ENCODE measurements at regions not wholly inside any gene's neighbourhood (a gene's known extent, or its start where the extent isn't known, plus 50 kb on each side); places are given as distances from the start of the nearest gene placed in this dataset.

- no peak overlapping the region for H3K4me3 ChIP-seq (ENCODE audit: low read length)
- TF ChIP-seq, protein P1, sequence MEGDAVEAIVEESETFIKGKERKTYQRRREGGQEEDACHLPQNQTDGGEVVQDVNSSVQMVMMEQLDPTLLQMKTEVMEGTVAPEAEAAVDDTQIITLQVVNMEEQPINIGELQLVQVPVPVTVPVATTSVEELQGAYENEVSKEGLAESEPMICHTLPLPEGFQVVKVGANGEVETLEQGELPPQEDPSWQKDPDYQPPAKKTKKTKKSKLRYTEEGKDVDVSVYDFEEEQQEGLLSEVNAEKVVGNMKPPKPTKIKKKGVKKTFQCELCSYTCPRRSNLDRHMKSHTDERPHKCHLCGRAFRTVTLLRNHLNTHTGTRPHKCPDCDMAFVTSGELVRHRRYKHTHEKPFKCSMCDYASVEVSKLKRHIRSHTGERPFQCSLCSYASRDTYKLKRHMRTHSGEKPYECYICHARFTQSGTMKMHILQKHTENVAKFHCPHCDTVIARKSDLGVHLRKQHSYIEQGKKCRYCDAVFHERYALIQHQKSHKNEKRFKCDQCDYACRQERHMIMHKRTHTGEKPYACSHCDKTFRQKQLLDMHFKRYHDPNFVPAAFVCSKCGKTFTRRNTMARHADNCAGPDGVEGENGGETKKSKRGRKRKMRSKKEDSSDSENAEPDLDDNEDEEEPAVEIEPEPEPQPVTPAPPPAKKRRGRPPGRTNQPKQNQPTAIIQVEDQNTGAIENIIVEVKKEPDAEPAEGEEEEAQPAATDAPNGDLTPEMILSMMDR (IDR thresholded peaks at IDR 0.05; ENCODE audit: insufficient read depth, low read depth, low read length, missing control alignments), result no peak
- DNase-seq (ENCODE audit: low read depth), result no peak
Observed at GRCh38 chr15:70280781-70281180, 183.1 kb upstream of the TLE3 start.

GRCh38 chr15:70279096-70279495, 181.4 kb upstream of the TLE3 start:
- no peak for DNase-seq (ENCODE audit: low read depth)
- TF ChIP-seq, protein P1 (IDR thresholded peaks at IDR 0.05; ENCODE audit: insufficient read depth, low read depth, low read length, missing control alignments), result no peak
- H3K4me3 ChIP-seq (ENCODE audit: low read length), result no peak overlapping the region

DNA sequence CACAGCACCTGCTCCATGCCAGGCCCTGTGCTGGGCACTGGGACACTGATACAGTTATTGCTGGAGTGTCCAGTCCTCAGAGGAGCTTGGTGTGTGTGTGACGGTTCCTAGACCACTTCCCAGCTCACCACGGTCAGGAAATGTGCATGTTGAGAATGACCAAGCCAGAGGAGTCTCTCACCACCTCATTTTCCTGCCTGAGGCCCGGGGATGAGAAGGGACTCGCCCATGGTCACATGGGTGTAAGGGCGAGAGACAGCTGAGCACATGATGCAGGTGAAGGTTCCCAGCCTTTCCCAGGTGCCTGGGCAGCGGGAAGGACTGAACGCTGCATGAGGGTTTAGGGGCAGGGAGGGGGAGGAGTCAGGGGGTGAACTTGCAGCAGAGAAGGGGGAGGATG, 180.9 kb upstream of the TLE3 start:
- no peak overlapping the region for H3K4me3 ChIP-seq (ENCODE audit: low read length)
- TF ChIP-seq, protein P1 (IDR thresholded peaks at IDR 0.05; ENCODE audit: insufficient read depth, low read depth, low read length, missing control alignments), result no peak
- DNase-seq (ENCODE audit: low read depth), result no peak

DNA sequence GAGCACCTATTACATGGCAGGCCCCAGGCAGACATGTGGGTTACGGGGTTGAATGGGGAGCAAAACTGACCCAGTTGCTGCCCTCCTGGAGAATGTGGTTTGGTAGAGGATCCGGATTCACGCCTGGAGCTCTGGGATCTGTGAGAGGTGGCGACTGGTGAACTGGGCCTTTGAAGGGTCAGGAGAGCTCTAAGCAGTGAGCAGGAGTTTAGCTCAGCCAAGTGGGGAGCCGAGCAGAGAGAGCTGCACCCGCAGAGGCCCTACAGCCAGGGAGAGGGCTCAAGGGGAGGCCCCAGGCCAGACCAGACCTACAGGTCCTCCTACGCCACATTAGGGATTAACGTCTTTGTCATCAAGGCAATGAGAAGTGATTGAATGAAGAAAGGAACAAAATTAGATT, 179.8 kb upstream of the TLE3 start:
- no peak for DNase-seq (ENCODE audit: low read depth)
- H3K4me3 ChIP-seq (ENCODE audit: low read length), result no peak overlapping the region
- TF ChIP-seq, protein P1 (IDR thresholded peaks at IDR 0.05; ENCODE audit: insufficient read depth, low read depth, low read length, missing control alignments), result no peak

GRCh38 chr15:70276401-70276800, 178.7 kb upstream of the TLE3 start:
- no peak for DNase-seq (ENCODE audit: low read depth)
- TF ChIP-seq, protein P1 (IDR thresholded peaks at IDR 0.05; ENCODE audit: insufficient read depth, low read depth, low read length, missing control alignments), result no peak
- H3K4me3 ChIP-seq (ENCODE audit: low read length), result no peak overlapping the region

- TF ChIP-seq, protein P1 (IDR thresholded peaks at IDR 0.05; ENCODE audit: insufficient read depth, low read depth, low read length, missing control alignments), result no peak
- H3K4me3 ChIP-seq (ENCODE audit: low read length), result no peak overlapping the region
- no peak for DNase-seq (ENCODE audit: low read depth)
Observed at GRCh38 chr15:70275461-70276138, 177.9 kb upstream of the TLE3 start.

GRCh38 chr15:70274908-70275307, 177.2 kb upstream of the TLE3 start:
- H3K4me3 ChIP-seq (ENCODE audit: low read length), result no peak overlapping the region
- TF ChIP-seq, protein P1 (IDR thresholded peaks at IDR 0.05; ENCODE audit: insufficient read depth, low read depth, low read length, missing control alignments), result no peak
- no peak for DNase-seq (ENCODE audit: low read depth)

Measured in epithelial cell of esophagus (primary cell).